K562 (cell line): ENCODE measurements at regions not wholly inside any gene's neighbourhood (a gene's known extent, or its start where the extent isn't known, plus 50 kb on each side); places are given as distances from the start of the nearest gene placed in this dataset.

Experiments
- ATAC-seq: fragments of 200-7000 bp; cut with Tn5 transposase; 3 replicates; pipeline ENCODE4 v1.9.1; 2020; ENCODE audit warnings: moderate library complexity
- BruUV-seq: library from RNA; stranded (reverse); fragments of 400-500 nt; replicated peaks from 2 replicates; lab custom pipeline; 2021; lab: Mats Ljungman, UMichigan
- CTCF ChIA-PET: fragments of 300-600 bp; formaldehyde crosslinking; extraction: SDS; loops from one replicate; lab custom pipeline; 2021; ENCODE audit warnings: low intra/inter-chr PET ratio; lab: Yijun Ruan, JAX
- POLR2A ChIA-PET: fragments of 300-600, 350-650 bp; sonication (Branson Sonifier 250); formaldehyde crosslinking; extraction: SDS; loops from one replicate; lab custom pipeline; 2021; ENCODE audit warnings: antibody characterized with exemption, inconsistent platforms; lab: Yijun Ruan, JAX
- DNase-seq, 4 experiments: peaks; one replicate each; pipeline versions ENCODE4 v3.0.0 to v3.0.0-alpha.2; 2011 to 2018; ENCODE audit warnings: low spot score in 3 of 4, mixed read lengths in 3 of 4; ENCODE audit errors: extremely low read depth in 1 of 4
- FAIRE-seq: peaks from 2 replicates; lab custom pipeline; 2011; peaks lifted over from hg19 to GRCh38; lab: Jason Lieb, UNC
- H2AFZ ChIP-seq: 2 replicates; pipeline ENCODE4 v1.6.0; 2011; ENCODE audit warnings: low read depth, low read length, control low read depth, inconsistent platforms
- H3K27ac ChIP-seq: fragments of 200-600 bp; 3 replicates; pipeline ENCODE4 v1.8.0; 2011; ENCODE audit warnings: low read depth, mild to moderate bottlenecking, control low read depth, inconsistent platforms, low read length, moderate library complexity, mixed read lengths; ENCODE audit errors: extremely low read depth
- H3K27me3 ChIP-seq, 2 experiments: fragments of 300-600 bp in 1 of 2; 2 replicates in 1 of 2; 3 replicates in 1 of 2; pipeline versions ENCODE4 v1.6.0 to v1.8.0; 2011; ENCODE audit warnings: inconsistent platforms in 2 of 2, low read length in 2 of 2, mild to moderate bottlenecking in 1 of 2, mixed read lengths in 1 of 2, moderate library complexity in 1 of 2; ENCODE audit not compliant: control insufficient read depth in 2 of 2, insufficient read depth in 2 of 2
- H3K36me3 ChIP-seq: fragments of 300-600 bp; 3 replicates; pipeline ENCODE4 v1.8.0; 2011; ENCODE audit warnings: mild to moderate bottlenecking, low read length, inconsistent platforms; ENCODE audit not compliant: control insufficient read depth, insufficient read depth
- H3K4me1 ChIP-seq, 2 experiments: fragments of 200-600 bp in 1 of 2; replicated peaks in 1 of 2; 2 replicates in 1 of 2; 3 replicates in 1 of 2; pipeline versions ENCODE4 v1.5.1 to v1.8.0; 2011; ENCODE audit warnings: inconsistent platforms in 2 of 2, low read length in 2 of 2, mild to moderate bottlenecking in 1 of 2, mixed read lengths in 1 of 2, moderate library complexity in 1 of 2; ENCODE audit not compliant: control insufficient read depth in 2 of 2, insufficient read depth in 2 of 2
- H3K4me2 ChIP-seq: 2 replicates; pipeline ENCODE4 v1.6.1; 2011; ENCODE audit warnings: low read length, control low read depth, inconsistent platforms, mixed read lengths; ENCODE audit not compliant: insufficient read depth
- H3K4me3 ChIP-seq: fragments of 200-600 bp; sonication (generic), shearing (Covaris generic); 2 replicates; pipeline ENCODE4 v1.5.1; 2016; ENCODE audit warnings: control low read depth, inconsistent platforms
- H3K79me2 ChIP-seq: fragments of 200-600 bp; 3 replicates; pipeline ENCODE4 v1.8.0; 2011; ENCODE audit warnings: low read length, inconsistent platforms; ENCODE audit not compliant: control insufficient read depth, insufficient read depth
- H3K9ac ChIP-seq, 2 experiments: 2 replicates each; pipeline versions ENCODE4 v1.6.0 to v1.6.1; 2011; ENCODE audit warnings: low read depth in 2 of 2, low read length in 2 of 2, control low read depth in 1 of 2, inconsistent platforms in 1 of 2, mild to moderate bottlenecking in 1 of 2, mixed read lengths in 1 of 2; ENCODE audit not compliant: insufficient read depth in 1 of 2
- H3K9me1 ChIP-seq: one replicate; pipeline ENCODE4 v1.6.0; 2011; ENCODE audit warnings: inconsistent platforms, mild to moderate bottlenecking, low read length, moderate library complexity; ENCODE audit not compliant: control insufficient read depth, insufficient read depth
- H3K9me3 ChIP-seq: replicated peaks from 2 replicates; pipeline ENCODE4 v1.5.1; 2011; ENCODE audit warnings: low read depth, low read length, inconsistent platforms; ENCODE audit not compliant: control insufficient read depth, insufficient read depth
- H4K20me1 ChIP-seq: replicated peaks from 2 replicates; pipeline ENCODE4 v1.6.1; 2011; ENCODE audit warnings: low read length, inconsistent platforms, mixed read lengths; ENCODE audit not compliant: control insufficient read depth, insufficient read depth
- ARHGAP35 ChIP-seq: fragments of 450-650 bp; IDR thresholded peaks from 2 replicates; pipeline ENCODE4 v1.6.1; 2018; ENCODE audit not compliant: partially characterized antibody
- ATF3 ChIP-seq, 2 experiments: fragments of 450-650 bp in 1 of 2; sonication (generic) in 1 of 2; formaldehyde crosslinking in 1 of 2; IDR thresholded peaks in 1 of 2; conservative IDR thresholded peaks in 1 of 2; 2 replicates each; pipeline versions ENCODE4 v1.6.1 to v1.8.1; 2016 to 2023; ENCODE audit warnings: mild to moderate bottlenecking in 2 of 2, moderate library complexity in 2 of 2, inconsistent platforms in 1 of 2, missing genetic modification reagents in 1 of 2
- BCOR ChIP-seq: fragments of 450-650 bp; IDR thresholded peaks from 2 replicates; pipeline ENCODE4 v1.6.1; 2016
- CBFB ChIP-seq: sonication (generic); formaldehyde crosslinking; IDR thresholded peaks from 2 replicates; pipeline ENCODE4 v1.4.0; 2020; ENCODE audit warnings: mild to moderate bottlenecking, missing genetic modification reagents
- DDX20 ChIP-seq: fragments of 450-650 bp; IDR thresholded peaks from 2 replicates; pipeline ENCODE4 v1.6.1; 2016; ENCODE audit warnings: missing genetic modification characterization, low read depth, mild to moderate bottlenecking, missing compliant biosample characterization, moderate library complexity
- GTF3C2 ChIP-seq: IDR thresholded peaks from 3 replicates; pipeline ENCODE4 v1.6.1; 2011; ENCODE audit warnings: borderline replicate concordance, mild to moderate bottlenecking, moderate library complexity; ENCODE audit not compliant: insufficient read length; ENCODE audit errors: extremely low read depth
- HCFC1 ChIP-seq: IDR thresholded peaks from 2 replicates; pipeline ENCODE4 v1.6.1; 2012; ENCODE audit warnings: low read depth, low read length, improper control_type of control experiment
- KDM2B ChIP-seq: fragments of 250-450 bp; sonication (Bioruptor Pico); IDR thresholded peaks from 2 replicates; pipeline ENCODE4 v1.8.0; 2021; ENCODE audit warnings: mild to moderate bottlenecking, moderate library complexity
- MIER1 ChIP-seq: fragments of 450-650 bp; IDR thresholded peaks from 2 replicates; pipeline ENCODE4 v1.6.1; 2016; ENCODE audit warnings: antibody characterized with exemption, mild to moderate bottlenecking, low read depth
- NFATC3 ChIP-seq: fragments of 450-650 bp; IDR thresholded peaks from 2 replicates; pipeline ENCODE4 v1.6.1; 2017; ENCODE audit warnings: mild to moderate bottlenecking
- PHB2 ChIP-seq: fragments of 450-650 bp; IDR thresholded peaks from 2 replicates; pipeline ENCODE4 v1.6.1; 2017; ENCODE audit warnings: low read depth
- SIRT6 ChIP-seq: IDR thresholded peaks from one replicate; pipeline ENCODE4 v1.6.1; 2012; ENCODE audit warnings: low read depth, mild to moderate bottlenecking, control low read depth, inconsistent platforms, low read length, moderate library complexity
- THRAP3 ChIP-seq: fragments of 450-650 bp; IDR thresholded peaks from 2 replicates; pipeline ENCODE4 v1.6.1; 2016; ENCODE audit warnings: mild to moderate bottlenecking, inconsistent platforms, borderline replicate concordance
- ZBTB5 ChIP-seq: fragments of 450-650 bp; IDR thresholded peaks from 2 replicates; pipeline ENCODE4 v1.6.1; 2017; ENCODE audit warnings: antibody characterized with exemption
- ZKSCAN3 ChIP-seq: fragments of 250-450 bp; sonication (Bioruptor Pico); IDR thresholded peaks from 2 replicates; pipeline ENCODE4 v1.4.0; 2020
- ZNF354B ChIP-seq: fragments of 250-450 bp; sonication (Bioruptor Pico); IDR thresholded peaks from 2 replicates; pipeline ENCODE4 v1.4.0; 2020
- ZNF436 ChIP-seq: fragments of 250-450, 450-650 bp; sonication (Bioruptor Pico); formaldehyde crosslinking; IDR thresholded peaks from 2 replicates; pipeline ENCODE4 v1.7.0; 2020; ENCODE audit warnings: mild to moderate bottlenecking
- ZNF77 ChIP-seq: fragments of 250-450 bp; sonication (Bioruptor Pico); IDR thresholded peaks from 2 replicates; pipeline ENCODE4 v1.5.0; 2020
- WGBS: fragments of 100-300 bp; shearing (Covaris generic); methylation state at CpG from one replicate; pipeline ENCODE4 v1.1.6; 2016; ENCODE audit warnings: low coverage, mixed read lengths; ENCODE audit not compliant: insufficient coverage; ENCODE audit errors: missing lambda C conversion rate; 5-methylcytosine and 5-hydroxymethylcytosine counted together
- in situ Hi-C: fragments of 300-500 bp; cut with MboI; formaldehyde crosslinking; loops from 4 replicates; pipeline ENCODE4 v1.15.0; 2018; ENCODE audit warnings: inconsistent platforms, mixed read lengths
- intact Hi-C: fragments of 100-400 bp; cut with micrococcal nuclease; formaldehyde crosslinking; loops from 2 replicates; pipeline ENCODE4 v1.14.2; 2022

GRCh38 chr18:39746201-39746600 lies 2180.6 kb upstream of the CELF4 start:
- in situ Hi-C loops (no loop called here), intact Hi-C loops (no loop called here)
- Histone ChIP-seq H3K4me2 (no peak overlapping the region), H3K79me2 (no peaks in the 10 kb centered on the region), H3K4me3 (no peak overlapping the region), H3K4me1 (no peaks in the 10 kb centered on the region), H3K36me3 (no peaks in the 10 kb centered on the region), H4K20me1 (no peaks in the 10 kb centered on the region), H3K27me3 (no peaks in the 10 kb centered on the region), H3K9me3 (no peaks in the 10 kb centered on the region), H3K9ac (no peak overlapping the region), H2AFZ (no peak overlapping the region), H3K27ac (no peak overlapping the region), H3K9me1 (no peaks in the 10 kb centered on the region)
- 0% methylated on average over 4 of the region's 4 CpGs for WGBS
- FAIRE-seq (no peak), ATAC-seq (no peak), DNase-seq (no peak)
- no peak for TF ChIP-seq ZNF77
- TF ChIP-seq ATF3 (IDR thresholded peaks at IDR 0.05): no peak
- no peak for TF ChIP-seq ATF3 (CRISPR knock-in tag; conservative IDR thresholded peaks at IDR 0.05)
- TF ChIP-seq CBFB (CRISPR knock-in tag): no peak
- no peak for TF ChIP-seq HCFC1
- no peak for TF ChIP-seq GTF3C2
- no peak for TF ChIP-seq THRAP3
- no peak for TF ChIP-seq DDX20
- TF ChIP-seq SIRT6: no peak
- TF ChIP-seq NFATC3: no peak
- no peak for TF ChIP-seq ZKSCAN3 (CRISPR knock-in tag)
- TF ChIP-seq ZNF436 (CRISPR knock-in tag): no peak
- TF ChIP-seq ZNF354B (CRISPR knock-in tag): no peak
- no peak for TF ChIP-seq PHB2
- no peak for TF ChIP-seq ZBTB5
- TF ChIP-seq MIER1: no peak
- TF ChIP-seq BCOR: no peak
- no peak for TF ChIP-seq KDM2B (CRISPR knock-in tag)
- TF ChIP-seq ARHGAP35: no peak
- ChIA-PET POLR2A (no interaction called here), CTCF (no interaction called here)
- BruUV-seq: no TSS peak
